WTC11 (cell line): ENCODE measurements at regions not wholly inside any gene's neighbourhood (a gene's known extent, or its start where the extent isn't known, plus 50 kb on each side); places are given as distances from the start of the nearest gene placed in this dataset.

Source experiments
- ATAC-seq: fragments of 200-7000 bp; cut with Tn5 transposase; 2 replicates; pipeline ENCODE4 v1.10.0; 2021; ENCODE audit warnings: mild to moderate bottlenecking, moderate library complexity
- CTCF ChIA-PET: fragments of 300-600 bp; sonication (Branson Sonifier 250); formaldehyde crosslinking; loops from one replicate; lab custom pipeline; 2021; ENCODE audit warnings: antibody characterized with exemption; lab: Charles Lee
- POLR2A ChIA-PET: fragments of 350-600 bp; sonication (Branson Sonifier 250); formaldehyde crosslinking; loops from one replicate; lab custom pipeline; 2021; ENCODE audit warnings: antibody characterized with exemption; lab: Charles Lee
- DNase-seq: peaks from one replicate; pipeline ENCODE4 v3.0.0; 2021; ENCODE audit warnings: low spot score
- H3K27ac Mint-ChIP-seq: 2 replicates; pipeline ENCODE4 v1.8.0; 2021; ENCODE audit warnings: mixed read lengths
- H3K27me3 Mint-ChIP-seq: 2 replicates; pipeline ENCODE4 v1.8.0; 2021; ENCODE audit warnings: low read depth, mild to moderate bottlenecking, moderate library complexity, mixed read lengths
- H3K36me3 Mint-ChIP-seq: 2 replicates; pipeline ENCODE4 v1.8.0; 2021; ENCODE audit warnings: mixed read lengths
- H3K4me1 Mint-ChIP-seq: 2 replicates; pipeline ENCODE4 v1.8.0; 2022; ENCODE audit warnings: mixed read lengths
- H3K4me3 Mint-ChIP-seq: 2 replicates; pipeline ENCODE4 v1.8.0; 2021; ENCODE audit warnings: mild to moderate bottlenecking, moderate library complexity, mixed read lengths
- H3K9me3 Mint-ChIP-seq: 2 replicates; pipeline ENCODE4 v1.8.0; 2021; ENCODE audit warnings: mixed read lengths
- AFF4 ChIP-seq: sonication (generic); formaldehyde crosslinking; IDR thresholded peaks from 2 replicates; pipeline ENCODE4 v1.8.1; 2023; ENCODE audit warnings: mild to moderate bottlenecking, missing genetic modification reagents, borderline replicate concordance
- EMX1 ChIP-seq: fragments of 250-450 bp; sonication (Bioruptor Pico); IDR thresholded peaks from 2 replicates; pipeline ENCODE4 v1.8.0; 2021; ENCODE audit warnings: mild to moderate bottlenecking
- ETV6 ChIP-seq: sonication (generic); formaldehyde crosslinking; IDR thresholded peaks from 2 replicates; pipeline ENCODE4 v1.8.1; 2022; ENCODE audit warnings: mild to moderate bottlenecking, missing genetic modification reagents
- HMGA2 ChIP-seq: fragments of 250-450 bp; sonication (Bioruptor Pico); IDR thresholded peaks from 2 replicates; pipeline ENCODE4 v1.4.0; 2021; ENCODE audit warnings: mild to moderate bottlenecking, moderate library complexity
- NR3C1 ChIP-seq: sonication (generic); formaldehyde crosslinking; conservative IDR thresholded peaks from 2 replicates; pipeline ENCODE4 v1.8.1; 2023; ENCODE audit warnings: low read depth, mild to moderate bottlenecking, missing genetic modification reagents
- TEAD1 ChIP-seq: sonication (generic); formaldehyde crosslinking; IDR thresholded peaks from 2 replicates; pipeline ENCODE4 v1.8.0; 2022; ENCODE audit warnings: mild to moderate bottlenecking, missing genetic modification reagents
- ZNF317 ChIP-seq: sonication (generic); formaldehyde crosslinking; IDR thresholded peaks from 2 replicates; pipeline ENCODE4 v1.8.1; 2023; ENCODE audit warnings: low read depth, mild to moderate bottlenecking, moderate library complexity, missing genetic modification reagents, borderline replicate concordance
- TF ChIP-seq, protein P1 (sequence below): fragments of 250-450 bp; sonication (Bioruptor Pico); IDR thresholded peaks from 2 replicates; pipeline ENCODE4 v1.8.0; 2021; ENCODE audit warnings: mild to moderate bottlenecking
- TF ChIP-seq, protein P2 (sequence below): fragments of 250-450 bp; sonication (Bioruptor Pico); IDR thresholded peaks from 2 replicates; pipeline ENCODE4 v1.9.0; 2021; ENCODE audit warnings: mild to moderate bottlenecking
- TF ChIP-seq, protein P3 (sequence below): sonication (generic); formaldehyde crosslinking; IDR thresholded peaks from 2 replicates; pipeline ENCODE4 v1.8.0; 2023; ENCODE audit warnings: missing genetic modification reagents, mild to moderate bottlenecking, borderline replicate concordance

- ChIA-PET CTCF (no interaction called here), POLR2A (no interaction called here)
- ATAC-seq (no peak), DNase-seq (no peak)
- Mint-ChIP-seq H3K27me3 (no peaks in the 10 kb centered on the region), H3K27ac (no peak overlapping the region), H3K4me1 (no peaks in the 10 kb centered on the region), H3K4me3 (no peak overlapping the region), H3K36me3 (peaks cover 5% of the 10 kb centered on the region; the same call in 1 of the 2 replicates), H3K9me3 (peaks cover 27% of the 10 kb centered on the region)
- TF ChIP-seq NR3C1 (no peak), HMGA2 (no peak), ETV6 (no peak), AFF4 (CRISPR knock-in tag) (no peak)
- TF ChIP-seq, protein P1, sequence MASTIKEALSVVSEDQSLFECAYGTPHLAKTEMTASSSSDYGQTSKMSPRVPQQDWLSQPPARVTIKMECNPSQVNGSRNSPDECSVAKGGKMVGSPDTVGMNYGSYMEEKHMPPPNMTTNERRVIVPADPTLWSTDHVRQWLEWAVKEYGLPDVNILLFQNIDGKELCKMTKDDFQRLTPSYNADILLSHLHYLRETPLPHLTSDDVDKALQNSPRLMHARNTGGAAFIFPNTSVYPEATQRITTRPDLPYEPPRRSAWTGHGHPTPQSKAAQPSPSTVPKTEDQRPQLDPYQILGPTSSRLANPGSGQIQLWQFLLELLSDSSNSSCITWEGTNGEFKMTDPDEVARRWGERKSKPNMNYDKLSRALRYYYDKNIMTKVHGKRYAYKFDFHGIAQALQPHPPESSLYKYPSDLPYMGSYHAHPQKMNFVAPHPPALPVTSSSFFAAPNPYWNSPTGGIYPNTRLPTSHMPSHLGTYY: no peak
Measured at GRCh38 chr4:14835288-14835687, 167.0 kb upstream of the CPEB2 start.

DNA sequence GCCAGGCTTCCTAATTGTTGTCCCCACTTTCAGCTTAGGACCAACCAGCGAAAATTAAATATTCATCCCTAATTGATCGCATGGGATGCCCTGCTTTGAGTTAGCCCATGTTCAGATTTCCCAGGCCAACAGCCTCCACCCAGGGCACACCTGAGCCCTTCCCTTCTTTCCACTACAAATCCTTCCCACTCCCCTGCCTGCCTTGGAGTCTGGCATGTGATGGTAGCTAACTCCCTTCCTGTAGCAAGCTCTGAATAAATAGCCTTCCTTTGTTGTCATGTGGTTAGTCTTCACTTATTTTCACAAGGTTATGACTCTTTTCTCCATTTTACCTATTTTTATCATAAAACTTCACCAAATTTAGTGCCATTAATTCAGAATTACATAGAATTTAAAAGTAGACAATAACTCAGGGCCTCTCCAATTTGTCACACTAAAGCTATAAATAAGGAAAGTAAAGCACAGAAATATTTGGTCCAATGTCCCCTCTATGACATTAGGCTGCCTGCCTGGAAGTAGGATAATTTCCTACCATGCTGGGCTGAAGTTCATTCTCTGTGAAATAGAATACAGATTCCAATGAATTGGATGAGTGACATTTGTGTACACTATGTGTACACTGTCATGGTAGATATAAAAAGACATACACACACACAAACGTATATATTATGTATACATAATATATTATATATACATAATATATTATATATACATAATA, 166.4 kb upstream of the CPEB2 start:
- ChIA-PET CTCF (no interaction called here), POLR2A (no interaction called here)
- H3K36me3 Mint-ChIP-seq: peaks cover 5% of the 10 kb centered on the region; the same call in 1 of the 2 replicates
- H3K27ac Mint-ChIP-seq: no peak overlapping the region
- no peak for DNase-seq
- no peaks in the 10 kb centered on the region for H3K27me3 Mint-ChIP-seq
- H3K4me1 Mint-ChIP-seq: no peaks in the 10 kb centered on the region
- peaks cover 27% of the 10 kb centered on the region for H3K9me3 Mint-ChIP-seq
- no peak overlapping the region for H3K4me3 Mint-ChIP-seq
- TF ChIP-seq NR3C1 (no peak), EMX1 (CRISPR knock-in tag) (no peak), ZNF317 (CRISPR knock-in tag) (no peak)
- TF ChIP-seq, protein P2, sequence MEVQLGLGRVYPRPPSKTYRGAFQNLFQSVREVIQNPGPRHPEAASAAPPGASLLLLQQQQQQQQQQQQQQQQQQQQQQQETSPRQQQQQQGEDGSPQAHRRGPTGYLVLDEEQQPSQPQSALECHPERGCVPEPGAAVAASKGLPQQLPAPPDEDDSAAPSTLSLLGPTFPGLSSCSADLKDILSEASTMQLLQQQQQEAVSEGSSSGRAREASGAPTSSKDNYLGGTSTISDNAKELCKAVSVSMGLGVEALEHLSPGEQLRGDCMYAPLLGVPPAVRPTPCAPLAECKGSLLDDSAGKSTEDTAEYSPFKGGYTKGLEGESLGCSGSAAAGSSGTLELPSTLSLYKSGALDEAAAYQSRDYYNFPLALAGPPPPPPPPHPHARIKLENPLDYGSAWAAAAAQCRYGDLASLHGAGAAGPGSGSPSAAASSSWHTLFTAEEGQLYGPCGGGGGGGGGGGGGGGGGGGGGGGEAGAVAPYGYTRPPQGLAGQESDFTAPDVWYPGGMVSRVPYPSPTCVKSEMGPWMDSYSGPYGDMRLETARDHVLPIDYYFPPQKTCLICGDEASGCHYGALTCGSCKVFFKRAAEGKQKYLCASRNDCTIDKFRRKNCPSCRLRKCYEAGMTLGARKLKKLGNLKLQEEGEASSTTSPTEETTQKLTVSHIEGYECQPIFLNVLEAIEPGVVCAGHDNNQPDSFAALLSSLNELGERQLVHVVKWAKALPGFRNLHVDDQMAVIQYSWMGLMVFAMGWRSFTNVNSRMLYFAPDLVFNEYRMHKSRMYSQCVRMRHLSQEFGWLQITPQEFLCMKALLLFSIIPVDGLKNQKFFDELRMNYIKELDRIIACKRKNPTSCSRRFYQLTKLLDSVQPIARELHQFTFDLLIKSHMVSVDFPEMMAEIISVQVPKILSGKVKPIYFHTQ (CRISPR knock-in tag): no peak
- ATAC-seq: no peak

GRCh38 chr4:14837860-14838259, 164.4 kb upstream of the CPEB2 start:
- Mint-ChIP-seq H3K4me3 (no peak overlapping the region), H3K27me3 (no peaks in the 10 kb centered on the region), H3K4me1 (no peaks in the 10 kb centered on the region), H3K36me3 (peaks cover 5% of the 10 kb centered on the region; the same call in 1 of the 2 replicates), H3K27ac (no peak overlapping the region), H3K9me3 (peaks cover 33% of the 10 kb centered on the region)
- peak; percentile 69 for ATAC-seq
- peak; percentile 19 for DNase-seq
- ChIA-PET CTCF (interaction anchor here (0.6 to 1.3 kb wide), 3 partner anchors 31 to 164 kb away, joined by 3 to 4 read pairs (median 4); no protein-coding TSS in a partner anchor), POLR2A (no interaction called here)
- TF ChIP-seq, protein P3, sequence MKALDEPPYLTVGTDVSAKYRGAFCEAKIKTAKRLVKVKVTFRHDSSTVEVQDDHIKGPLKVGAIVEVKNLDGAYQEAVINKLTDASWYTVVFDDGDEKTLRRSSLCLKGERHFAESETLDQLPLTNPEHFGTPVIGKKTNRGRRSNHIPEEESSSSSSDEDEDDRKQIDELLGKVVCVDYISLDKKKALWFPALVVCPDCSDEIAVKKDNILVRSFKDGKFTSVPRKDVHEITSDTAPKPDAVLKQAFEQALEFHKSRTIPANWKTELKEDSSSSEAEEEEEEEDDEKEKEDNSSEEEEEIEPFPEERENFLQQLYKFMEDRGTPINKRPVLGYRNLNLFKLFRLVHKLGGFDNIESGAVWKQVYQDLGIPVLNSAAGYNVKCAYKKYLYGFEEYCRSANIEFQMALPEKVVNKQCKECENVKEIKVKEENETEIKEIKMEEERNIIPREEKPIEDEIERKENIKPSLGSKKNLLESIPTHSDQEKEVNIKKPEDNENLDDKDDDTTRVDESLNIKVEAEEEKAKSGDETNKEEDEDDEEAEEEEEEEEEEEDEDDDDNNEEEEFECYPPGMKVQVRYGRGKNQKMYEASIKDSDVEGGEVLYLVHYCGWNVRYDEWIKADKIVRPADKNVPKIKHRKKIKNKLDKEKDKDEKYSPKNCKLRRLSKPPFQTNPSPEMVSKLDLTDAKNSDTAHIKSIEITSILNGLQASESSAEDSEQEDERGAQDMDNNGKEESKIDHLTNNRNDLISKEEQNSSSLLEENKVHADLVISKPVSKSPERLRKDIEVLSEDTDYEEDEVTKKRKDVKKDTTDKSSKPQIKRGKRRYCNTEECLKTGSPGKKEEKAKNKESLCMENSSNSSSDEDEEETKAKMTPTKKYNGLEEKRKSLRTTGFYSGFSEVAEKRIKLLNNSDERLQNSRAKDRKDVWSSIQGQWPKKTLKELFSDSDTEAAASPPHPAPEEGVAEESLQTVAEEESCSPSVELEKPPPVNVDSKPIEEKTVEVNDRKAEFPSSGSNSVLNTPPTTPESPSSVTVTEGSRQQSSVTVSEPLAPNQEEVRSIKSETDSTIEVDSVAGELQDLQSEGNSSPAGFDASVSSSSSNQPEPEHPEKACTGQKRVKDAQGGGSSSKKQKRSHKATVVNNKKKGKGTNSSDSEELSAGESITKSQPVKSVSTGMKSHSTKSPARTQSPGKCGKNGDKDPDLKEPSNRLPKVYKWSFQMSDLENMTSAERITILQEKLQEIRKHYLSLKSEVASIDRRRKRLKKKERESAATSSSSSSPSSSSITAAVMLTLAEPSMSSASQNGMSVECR (CRISPR knock-in tag): no peak
- TF ChIP-seq, protein P2 (CRISPR knock-in tag): no peak
- TF ChIP-seq TEAD1: no peak
